ENCODE measurements at regions not wholly inside any gene's neighbourhood (a gene's known extent, or its start where the extent isn't known, plus 50 kb on each side); places are given as distances from the start of the nearest gene placed in this dataset.

DNA sequence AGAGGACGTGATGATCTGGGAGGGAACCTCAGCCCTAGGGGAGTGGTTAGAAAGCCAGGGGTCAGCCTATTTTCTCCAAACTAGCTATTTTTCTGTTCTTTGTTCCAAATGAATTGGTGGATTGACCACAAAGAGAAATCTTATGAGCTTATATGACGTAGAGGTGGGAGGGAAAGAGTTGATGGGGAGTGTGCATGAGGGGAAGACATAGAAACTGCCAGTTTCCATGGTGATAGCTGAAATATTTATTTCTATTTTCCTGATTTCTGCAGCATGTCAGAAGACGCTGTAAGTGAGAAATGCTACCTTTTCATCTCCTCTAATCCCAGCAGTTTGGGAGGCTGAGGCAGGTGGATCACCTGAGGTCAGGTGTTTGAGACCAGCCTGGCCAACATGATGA lies 51.4 kb upstream of the CISTR start:
- Mint-ChIP-seq H3K36me3 (ENCODE audit: unreplicated experiment) (no peaks in the 10 kb centered on the region), H3K27me3 (ENCODE audit: unreplicated experiment) (peaks cover 51% of the 10 kb centered on the region), H3K4me1 (ENCODE audit: unreplicated experiment) (no peaks in the 10 kb centered on the region), H3K9me3 (ENCODE audit: unreplicated experiment) (no peaks in the 10 kb centered on the region), H3K27ac (ENCODE audit: unreplicated experiment) (no peak overlapping the region), H3K4me3 (ENCODE audit: unreplicated experiment) (no peak overlapping the region)
- TF ChIP-seq, protein P1, sequence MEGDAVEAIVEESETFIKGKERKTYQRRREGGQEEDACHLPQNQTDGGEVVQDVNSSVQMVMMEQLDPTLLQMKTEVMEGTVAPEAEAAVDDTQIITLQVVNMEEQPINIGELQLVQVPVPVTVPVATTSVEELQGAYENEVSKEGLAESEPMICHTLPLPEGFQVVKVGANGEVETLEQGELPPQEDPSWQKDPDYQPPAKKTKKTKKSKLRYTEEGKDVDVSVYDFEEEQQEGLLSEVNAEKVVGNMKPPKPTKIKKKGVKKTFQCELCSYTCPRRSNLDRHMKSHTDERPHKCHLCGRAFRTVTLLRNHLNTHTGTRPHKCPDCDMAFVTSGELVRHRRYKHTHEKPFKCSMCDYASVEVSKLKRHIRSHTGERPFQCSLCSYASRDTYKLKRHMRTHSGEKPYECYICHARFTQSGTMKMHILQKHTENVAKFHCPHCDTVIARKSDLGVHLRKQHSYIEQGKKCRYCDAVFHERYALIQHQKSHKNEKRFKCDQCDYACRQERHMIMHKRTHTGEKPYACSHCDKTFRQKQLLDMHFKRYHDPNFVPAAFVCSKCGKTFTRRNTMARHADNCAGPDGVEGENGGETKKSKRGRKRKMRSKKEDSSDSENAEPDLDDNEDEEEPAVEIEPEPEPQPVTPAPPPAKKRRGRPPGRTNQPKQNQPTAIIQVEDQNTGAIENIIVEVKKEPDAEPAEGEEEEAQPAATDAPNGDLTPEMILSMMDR (IDR thresholded peaks at IDR 0.05): no peak
- no peak for DNase-seq (ENCODE audit: extremely low spot score, unreplicated experiment)

DNA sequence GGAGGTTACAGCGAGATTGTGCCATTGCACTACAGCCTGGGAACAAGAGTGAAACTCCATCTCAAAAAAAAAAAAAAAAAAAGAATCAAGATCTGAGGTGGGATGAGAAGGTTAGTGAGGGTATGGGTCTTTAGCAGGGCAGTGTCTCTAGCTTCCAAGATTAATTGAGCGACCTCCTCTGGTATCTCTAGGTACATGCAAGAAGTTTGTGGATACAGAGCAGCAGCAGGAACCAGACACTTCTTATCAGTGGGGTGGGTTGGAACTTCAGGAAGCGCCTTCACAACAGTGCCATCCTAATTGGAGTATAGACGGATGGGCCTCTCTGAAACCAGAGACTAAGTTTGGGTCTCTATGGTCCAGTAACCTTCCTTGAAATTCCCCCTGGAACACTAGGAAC lies 51.9 kb upstream of the CISTR start:
- Mint-ChIP-seq H3K4me1 (ENCODE audit: unreplicated experiment) (no peaks in the 10 kb centered on the region), H3K4me3 (ENCODE audit: unreplicated experiment) (no peak overlapping the region), H3K9me3 (ENCODE audit: unreplicated experiment) (no peaks in the 10 kb centered on the region), H3K36me3 (ENCODE audit: unreplicated experiment) (no peaks in the 10 kb centered on the region), H3K27ac (ENCODE audit: unreplicated experiment) (no peak overlapping the region), H3K27me3 (ENCODE audit: unreplicated experiment) (peaks cover 46% of the 10 kb centered on the region)
- no peak for DNase-seq (ENCODE audit: extremely low spot score, unreplicated experiment)
- TF ChIP-seq, protein P1 (IDR thresholded peaks at IDR 0.05): no peak

DNA sequence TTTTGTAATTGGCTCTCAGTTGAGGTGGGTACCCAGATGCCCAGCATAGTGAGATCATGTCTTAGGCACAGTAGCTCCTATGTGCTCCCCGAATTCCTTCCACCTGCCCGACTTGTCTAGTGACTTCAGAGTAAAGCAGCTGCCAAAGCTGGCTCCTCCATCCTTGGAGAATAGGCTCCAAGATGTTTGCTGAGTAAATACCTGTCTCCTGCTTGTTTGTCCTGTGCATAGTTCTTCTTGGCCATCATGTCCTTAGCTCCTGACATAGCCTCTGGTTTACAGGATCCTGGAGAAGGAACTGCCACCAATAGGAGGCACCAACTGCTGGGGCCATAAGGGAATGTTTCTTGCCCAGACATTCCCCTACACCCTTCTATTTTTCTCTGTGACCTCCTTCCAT lies 52.6 kb upstream of the CISTR start:
- Mint-ChIP-seq H3K27me3 (ENCODE audit: unreplicated experiment) (peaks cover 38% of the 10 kb centered on the region), H3K4me3 (ENCODE audit: unreplicated experiment) (no peak overlapping the region), H3K36me3 (ENCODE audit: unreplicated experiment) (no peaks in the 10 kb centered on the region), H3K9me3 (ENCODE audit: unreplicated experiment) (no peaks in the 10 kb centered on the region), H3K4me1 (ENCODE audit: unreplicated experiment) (no peaks in the 10 kb centered on the region), H3K27ac (ENCODE audit: unreplicated experiment) (no peak overlapping the region)
- TF ChIP-seq, protein P1 (IDR thresholded peaks at IDR 0.05): no peak
- DNase-seq (ENCODE audit: extremely low spot score, unreplicated experiment): no peak

DNA sequence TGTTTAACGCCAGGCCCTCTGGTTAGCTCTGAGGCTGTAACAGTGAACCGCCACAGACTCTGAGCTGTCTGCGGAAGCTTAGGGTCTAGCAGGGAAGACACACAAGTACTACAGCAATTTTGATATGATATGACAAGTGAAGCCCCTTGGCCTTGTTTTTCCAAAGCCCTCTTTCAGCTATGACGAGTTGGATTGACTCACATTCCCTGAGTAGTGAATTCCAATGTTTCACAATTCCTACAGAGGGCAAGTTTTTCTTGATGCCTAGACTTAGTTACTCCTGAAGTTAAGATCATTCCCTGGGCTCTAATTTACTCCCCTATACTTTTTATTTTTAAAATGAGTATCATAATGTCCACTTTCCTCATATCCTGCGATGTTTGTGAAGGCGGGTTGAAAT lies 53.3 kb upstream of the CISTR start:
- TF ChIP-seq, protein P1 (IDR thresholded peaks at IDR 0.05): no peak
- no peaks in the 10 kb centered on the region for H3K9me3 Mint-ChIP-seq (ENCODE audit: unreplicated experiment)
- DNase-seq (ENCODE audit: extremely low spot score, unreplicated experiment): no peak
- no peak overlapping the region for H3K27ac Mint-ChIP-seq (ENCODE audit: unreplicated experiment)
- no peaks in the 10 kb centered on the region for H3K4me1 Mint-ChIP-seq (ENCODE audit: unreplicated experiment)
- no peak overlapping the region for H3K4me3 Mint-ChIP-seq (ENCODE audit: unreplicated experiment)
- H3K36me3 Mint-ChIP-seq (ENCODE audit: unreplicated experiment): no peaks in the 10 kb centered on the region
- peaks cover 38% of the 10 kb centered on the region for H3K27me3 Mint-ChIP-seq (ENCODE audit: unreplicated experiment)

DNA sequence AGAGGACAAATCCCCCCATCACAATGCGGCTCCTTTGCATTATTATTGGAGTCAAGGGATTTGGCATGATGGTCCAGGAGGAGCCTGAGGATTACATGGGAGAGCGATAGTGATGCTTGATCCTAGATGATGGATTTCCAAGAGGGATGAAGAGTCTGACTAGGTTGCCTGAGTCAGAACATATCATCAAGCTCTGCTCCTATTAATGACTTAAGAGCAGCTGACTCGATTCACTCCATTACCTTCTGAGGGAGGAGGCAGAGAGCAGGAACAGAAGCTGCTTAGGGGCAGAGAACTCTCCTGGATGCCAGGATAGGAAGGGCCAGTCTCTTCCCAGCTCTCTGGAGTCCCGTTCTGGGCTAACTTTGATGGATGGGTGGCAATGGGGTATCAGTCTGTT lies 54.0 kb upstream of the CISTR start:
- no peaks in the 10 kb centered on the region for H3K4me1 Mint-ChIP-seq (ENCODE audit: unreplicated experiment)
- no peaks in the 10 kb centered on the region for H3K36me3 Mint-ChIP-seq (ENCODE audit: unreplicated experiment)
- DNase-seq (ENCODE audit: extremely low spot score, unreplicated experiment): no peak
- no peaks in the 10 kb centered on the region for H3K9me3 Mint-ChIP-seq (ENCODE audit: unreplicated experiment)
- H3K27me3 Mint-ChIP-seq (ENCODE audit: unreplicated experiment): peaks cover 35% of the 10 kb centered on the region
- no peak overlapping the region for H3K4me3 Mint-ChIP-seq (ENCODE audit: unreplicated experiment)
- H3K27ac Mint-ChIP-seq (ENCODE audit: unreplicated experiment): no peak overlapping the region
- TF ChIP-seq, protein P1 (IDR thresholded peaks at IDR 0.05): no peak

Data from osteocyte (in vitro differentiated cells).